ENCODE measurements at regions not wholly inside any gene's neighbourhood (a gene's known extent, or its start where the extent isn't known, plus 50 kb on each side); places are given as distances from the start of the nearest gene placed in this dataset.

- H3K27ac ChIP-seq (replicated peaks), result no peak overlapping the region
- no peak for TF ChIP-seq GABPA (IDR thresholded peaks at IDR 0.05; ENCODE audit: low read depth)
- TF ChIP-seq REST (IDR thresholded peaks at IDR 0.05; ENCODE audit: insufficient replicate concordance, low read depth), result peak; percentile 63
- no peak overlapping the region for H3K4me3 ChIP-seq (replicated peaks; ENCODE audit: insufficient read depth, low read length)
- no peak for DNase-seq (ENCODE audit: low read depth in 1 of 2, low spot score in 1 of 2)
- no peaks in the 10 kb centered on the region for H3K27me3 ChIP-seq (ENCODE audit: insufficient read depth, poor library complexity, severe bottlenecking)
Observed at GRCh38 chr22:47248925-47249324, 486.5 kb downstream of the TBC1D22A start.

GRCh38 chr22:47247579-47248240 lies 485.3 kb downstream of the TBC1D22A start:
- Histone ChIP-seq H3K27me3 (ENCODE audit: insufficient read depth, poor library complexity, severe bottlenecking) (no peaks in the 10 kb centered on the region), H3K4me3 (replicated peaks; ENCODE audit: insufficient read depth, low read length) (no peak overlapping the region), H3K27ac (replicated peaks) (no peak overlapping the region)
- TF ChIP-seq GABPA (IDR thresholded peaks at IDR 0.05; ENCODE audit: low read depth) (no peak), REST (IDR thresholded peaks at IDR 0.05; ENCODE audit: insufficient replicate concordance, low read depth) (no peak)
- no peak for DNase-seq (ENCODE audit: low read depth in 1 of 2, low spot score in 1 of 2)

DNA sequence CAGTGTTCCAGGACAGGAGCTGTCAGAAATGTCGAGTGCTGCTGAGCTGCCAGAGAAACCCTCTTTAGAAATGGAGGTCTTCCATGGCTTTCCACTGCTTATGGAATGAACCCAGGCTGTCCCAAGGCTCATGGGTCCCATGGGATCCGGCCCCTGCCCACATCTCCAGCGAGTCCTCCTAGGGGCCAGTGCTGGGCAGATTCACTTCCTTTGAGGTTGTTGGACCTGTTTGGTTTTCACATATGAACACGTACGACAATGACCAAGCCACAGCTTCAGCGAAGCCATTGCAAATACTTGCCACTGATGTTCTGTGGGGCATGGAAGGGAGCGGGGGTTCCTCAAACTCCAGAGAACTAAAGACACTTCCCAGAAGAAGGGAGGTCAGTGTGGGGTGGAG lies 483.3 kb downstream of the TBC1D22A start:
- no peak overlapping the region for H3K4me3 ChIP-seq (replicated peaks; ENCODE audit: insufficient read depth, low read length)
- no peak for DNase-seq (ENCODE audit: low read depth in 1 of 2, low spot score in 1 of 2)
- TF ChIP-seq REST (IDR thresholded peaks at IDR 0.05; ENCODE audit: insufficient replicate concordance, low read depth), result no peak
- no peak for TF ChIP-seq GABPA (IDR thresholded peaks at IDR 0.05; ENCODE audit: low read depth)
- TF ChIP-seq POLR2AphosphoS5 (IDR thresholded peaks at IDR 0.05; ENCODE audit: low read depth), result no peak
- TF ChIP-seq SPI1 (IDR thresholded peaks at IDR 0.05; ENCODE audit: borderline replicate concordance, low read depth), result no peak
- no peak for TF ChIP-seq CTCF (IDR thresholded peaks at IDR 0.05; ENCODE audit: insufficient read depth, low read length)

GRCh38 chr22:47245286-47245685 lies 482.8 kb downstream of the TBC1D22A start:
- peaks cover 2% of the 10 kb centered on the region for H3K27me3 ChIP-seq (ENCODE audit: insufficient read depth, poor library complexity, severe bottlenecking)
- no peak overlapping the region for H3K4me3 ChIP-seq (replicated peaks; ENCODE audit: insufficient read depth, low read length)
- no peak for TF ChIP-seq POLR2AphosphoS5 (IDR thresholded peaks at IDR 0.05; ENCODE audit: low read depth)
- no peak for TF ChIP-seq GABPA (IDR thresholded peaks at IDR 0.05; ENCODE audit: low read depth)
- no peak for TF ChIP-seq SPI1 (IDR thresholded peaks at IDR 0.05; ENCODE audit: borderline replicate concordance, low read depth)
- TF ChIP-seq REST (IDR thresholded peaks at IDR 0.05; ENCODE audit: insufficient replicate concordance, low read depth), result no peak
- TF ChIP-seq CTCF (IDR thresholded peaks at IDR 0.05; ENCODE audit: insufficient read depth, low read length), result no peak
- H3K27ac ChIP-seq (replicated peaks), result no peak overlapping the region
- no peak for DNase-seq (ENCODE audit: low read depth in 1 of 2, low spot score in 1 of 2)

More for the DNA sequence above, 483.3 kb downstream of the TBC1D22A start:
- Histone ChIP-seq H3K27me3 (ENCODE audit: insufficient read depth, poor library complexity, severe bottlenecking) (peaks cover 2% of the 10 kb centered on the region), H3K27ac (replicated peaks) (no peak overlapping the region)

All from HL-60 (cell line).